KMS-11 (cell line): ENCODE measurements at regions not wholly inside any gene's neighbourhood (a gene's known extent, or its start where the extent isn't known, plus 50 kb on each side); places are given as distances from the start of the nearest gene placed in this dataset.

Source experiments
- H2AFZ ChIP-seq: fragments of 200-600 bp; sonication (generic); 2 replicates; pipeline ENCODE4 v1.6.1; 2016; ENCODE audit warnings: antibody characterized with exemption, mixed run types, low read depth
- H3K27ac ChIP-seq: fragments of 200-600 bp; sonication (generic); 2 replicates; pipeline ENCODE4 v1.6.1; 2016; ENCODE audit warnings: mild to moderate bottlenecking, mixed run types
- H3K27me3 ChIP-seq: fragments of 200-600 bp; sonication (generic); 2 replicates; pipeline ENCODE4 v1.6.1; 2017; ENCODE audit warnings: mild to moderate bottlenecking, low read depth, mixed run types, moderate library complexity; ENCODE audit not compliant: insufficient read depth
- H3K36me3 ChIP-seq: fragments of 200-600 bp; sonication (generic); 2 replicates; pipeline ENCODE4 v1.6.1; 2017; ENCODE audit warnings: mild to moderate bottlenecking, mixed run types; ENCODE audit not compliant: insufficient read depth
- H3K4me1 ChIP-seq: fragments of 200-600 bp; sonication (generic); 2 replicates; pipeline ENCODE4 v1.6.1; 2016; ENCODE audit warnings: mild to moderate bottlenecking, low read depth, mixed run types; ENCODE audit not compliant: poor library complexity, severe bottlenecking
- H3K4me2 ChIP-seq: fragments of 200-600 bp; sonication (generic); 2 replicates; pipeline ENCODE4 v1.7.0; 2016; ENCODE audit warnings: mild to moderate bottlenecking, mixed run types
- H3K4me3 ChIP-seq: fragments of 200-600 bp; sonication (generic); IDR thresholded peaks from 2 replicates; pipeline ENCODE4 v1.6.1; 2017; ENCODE audit warnings: low read depth, low read length, mixed read lengths; ENCODE audit not compliant: insufficient read depth
- H3K79me2 ChIP-seq: fragments of 200-600 bp; sonication (generic); 2 replicates; pipeline ENCODE4 v1.6.1; 2016; ENCODE audit warnings: low read depth, mixed run types; ENCODE audit not compliant: insufficient read depth
- H3K9ac ChIP-seq: fragments of 200-600 bp; sonication (generic); 2 replicates; pipeline ENCODE4 v1.6.1; 2016; ENCODE audit warnings: mild to moderate bottlenecking, mixed run types
- H4K20me1 ChIP-seq: fragments of 200-600 bp; sonication (generic); 2 replicates; pipeline ENCODE4 v1.6.1; 2016; ENCODE audit warnings: mild to moderate bottlenecking, mixed run types; ENCODE audit not compliant: insufficient read depth
- TF ChIP-seq, protein P1 (sequence below): fragments of 200-600 bp; sonication (generic); conservative IDR thresholded peaks from 2 replicates; pipeline ENCODE4 v1.6.1; 2017; ENCODE audit warnings: low read depth, mild to moderate bottlenecking, antibody characterized with exemption, low read length, moderate library complexity, mixed read lengths

DNA sequence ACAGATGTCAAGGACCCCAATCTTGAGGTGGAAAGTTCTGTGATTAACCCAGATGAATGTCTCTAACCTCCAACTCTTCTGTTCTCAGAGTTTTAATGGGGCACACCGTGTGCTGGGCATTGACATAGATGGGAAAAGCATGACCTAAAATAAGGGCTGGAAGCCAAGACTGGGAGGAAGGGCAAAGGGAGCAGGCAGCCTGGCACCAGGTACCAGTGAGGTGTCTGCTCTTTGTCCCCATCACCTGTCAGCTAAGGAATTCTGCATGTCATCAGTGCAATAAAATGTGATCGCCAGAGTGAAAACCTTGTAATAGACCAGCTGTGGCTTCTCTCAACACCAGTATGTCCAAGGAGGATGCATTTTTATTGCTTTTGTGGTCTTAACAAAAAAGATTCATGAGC, 143.5 kb upstream of the TPM1 start:
- Histone ChIP-seq H3K4me2 (no peak overlapping the region), H3K36me3 (no peaks in the 10 kb centered on the region), H3K27ac (no peak overlapping the region), H3K27me3 (no peaks in the 10 kb centered on the region), H3K4me1 (no peaks in the 10 kb centered on the region), H3K4me3 (no peak overlapping the region), H4K20me1 (no peaks in the 10 kb centered on the region), H2AFZ (no peak overlapping the region), H3K79me2 (no peaks in the 10 kb centered on the region), H3K9ac (no peak overlapping the region)
- TF ChIP-seq, protein P1, sequence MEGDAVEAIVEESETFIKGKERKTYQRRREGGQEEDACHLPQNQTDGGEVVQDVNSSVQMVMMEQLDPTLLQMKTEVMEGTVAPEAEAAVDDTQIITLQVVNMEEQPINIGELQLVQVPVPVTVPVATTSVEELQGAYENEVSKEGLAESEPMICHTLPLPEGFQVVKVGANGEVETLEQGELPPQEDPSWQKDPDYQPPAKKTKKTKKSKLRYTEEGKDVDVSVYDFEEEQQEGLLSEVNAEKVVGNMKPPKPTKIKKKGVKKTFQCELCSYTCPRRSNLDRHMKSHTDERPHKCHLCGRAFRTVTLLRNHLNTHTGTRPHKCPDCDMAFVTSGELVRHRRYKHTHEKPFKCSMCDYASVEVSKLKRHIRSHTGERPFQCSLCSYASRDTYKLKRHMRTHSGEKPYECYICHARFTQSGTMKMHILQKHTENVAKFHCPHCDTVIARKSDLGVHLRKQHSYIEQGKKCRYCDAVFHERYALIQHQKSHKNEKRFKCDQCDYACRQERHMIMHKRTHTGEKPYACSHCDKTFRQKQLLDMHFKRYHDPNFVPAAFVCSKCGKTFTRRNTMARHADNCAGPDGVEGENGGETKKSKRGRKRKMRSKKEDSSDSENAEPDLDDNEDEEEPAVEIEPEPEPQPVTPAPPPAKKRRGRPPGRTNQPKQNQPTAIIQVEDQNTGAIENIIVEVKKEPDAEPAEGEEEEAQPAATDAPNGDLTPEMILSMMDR: no peak

DNA sequence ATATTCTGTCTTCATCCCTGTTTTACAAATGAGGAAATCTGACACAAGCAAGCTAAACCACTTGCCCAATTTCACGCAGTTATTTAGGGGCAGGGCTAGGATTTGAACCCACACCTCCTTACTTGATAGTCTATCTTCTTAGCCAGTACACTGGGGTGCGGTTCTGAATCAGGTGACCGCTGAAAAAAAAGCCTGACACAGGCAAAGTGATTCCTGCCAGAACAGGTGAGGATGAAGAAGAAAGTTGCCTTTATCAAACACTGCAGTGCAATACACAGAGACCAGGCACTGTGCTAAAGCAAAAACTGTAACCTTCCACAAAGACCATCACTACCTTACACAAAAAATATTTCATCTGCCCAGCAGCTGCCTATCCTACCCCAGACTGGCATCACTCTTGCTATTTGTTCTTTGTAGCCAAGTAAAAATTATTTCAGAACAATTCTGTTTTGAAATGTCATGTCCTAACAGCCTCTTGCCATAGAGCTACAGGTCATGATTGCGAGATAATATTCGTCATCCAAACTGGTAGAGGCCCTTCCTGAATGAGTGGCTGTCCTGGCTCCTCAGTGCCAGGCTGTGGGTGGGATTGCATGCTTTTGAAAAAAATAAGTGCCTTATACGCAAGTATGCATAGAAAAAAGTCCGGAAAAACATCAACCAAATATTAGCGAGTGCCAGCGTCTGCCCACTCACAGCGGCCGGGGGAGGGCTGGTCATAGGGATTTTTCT, 142.3 kb upstream of the TPM1 start:
- Histone ChIP-seq H3K36me3 (no peaks in the 10 kb centered on the region), H3K4me3 (no peak overlapping the region), H3K4me2 (no peak overlapping the region), H3K79me2 (no peaks in the 10 kb centered on the region), H4K20me1 (no peaks in the 10 kb centered on the region), H3K9ac (no peak overlapping the region), H2AFZ (no peak overlapping the region), H3K27me3 (no peaks in the 10 kb centered on the region), H3K27ac (no peak overlapping the region), H3K4me1 (no peaks in the 10 kb centered on the region)
- TF ChIP-seq, protein P1: no peak

DNA sequence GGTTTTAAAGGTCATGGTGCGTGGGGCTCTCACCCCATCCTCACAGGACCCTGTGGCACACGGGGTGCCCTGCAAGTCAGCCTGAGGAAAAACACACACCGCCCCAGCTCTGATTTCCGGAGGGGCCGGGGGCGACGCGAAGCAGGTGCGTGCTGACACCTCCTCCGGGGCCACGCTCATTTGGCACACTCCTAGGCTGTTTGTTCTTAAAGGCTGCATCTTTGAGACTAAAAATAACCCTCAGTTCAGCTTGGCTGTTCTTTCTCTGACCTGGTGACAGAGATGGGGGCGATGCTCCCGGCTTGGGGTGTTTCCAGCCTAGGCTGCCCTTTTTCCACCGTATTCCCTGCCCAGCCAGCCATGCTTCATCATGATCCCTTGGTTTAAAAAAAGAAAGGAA, 141.5 kb upstream of the TPM1 start:
- no peak overlapping the region for H3K27ac ChIP-seq
- no peaks in the 10 kb centered on the region for H3K27me3 ChIP-seq
- H3K4me3 ChIP-seq: no peak overlapping the region
- H3K4me1 ChIP-seq: no peaks in the 10 kb centered on the region
- no peaks in the 10 kb centered on the region for H3K36me3 ChIP-seq
- no peak overlapping the region for H3K4me2 ChIP-seq
- H3K9ac ChIP-seq: no peak overlapping the region
- H3K79me2 ChIP-seq: no peaks in the 10 kb centered on the region
- H2AFZ ChIP-seq: no peak overlapping the region
- TF ChIP-seq, protein P1: no peak
- H4K20me1 ChIP-seq: no peaks in the 10 kb centered on the region

DNA sequence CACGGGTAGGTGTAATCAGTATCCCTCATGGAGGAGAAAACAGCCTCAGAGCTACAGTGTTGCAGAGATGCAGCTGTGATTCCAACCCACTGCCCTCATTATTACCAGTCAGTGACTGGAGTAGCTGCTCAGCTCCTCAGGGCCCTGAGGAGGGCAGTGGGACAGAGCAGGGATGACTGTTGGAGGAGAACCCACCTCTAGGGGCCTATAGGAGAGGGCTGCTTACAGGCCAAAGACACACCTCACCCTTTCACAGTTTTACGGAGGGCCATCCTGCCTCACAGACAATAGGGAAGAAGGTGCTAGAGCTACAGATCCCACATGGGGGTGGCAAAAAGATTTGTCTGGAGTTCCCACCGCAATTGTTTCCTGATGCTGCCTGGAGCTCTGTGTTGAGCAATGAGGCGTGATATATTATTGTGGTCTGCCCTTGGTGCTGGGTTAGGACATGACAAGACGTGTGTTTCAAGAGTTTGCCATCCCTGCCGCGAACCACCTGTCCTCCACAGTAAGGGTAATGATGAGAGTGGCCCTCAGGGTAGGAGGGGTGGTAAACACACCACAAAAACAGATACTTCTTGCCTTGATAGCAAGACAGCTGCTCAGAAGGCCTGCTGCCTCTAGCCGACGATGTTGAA, 140.5 kb upstream of the TPM1 start:
- Histone ChIP-seq H2AFZ (no peak overlapping the region), H4K20me1 (no peaks in the 10 kb centered on the region), H3K4me3 (no peak overlapping the region), H3K27me3 (no peaks in the 10 kb centered on the region), H3K79me2 (no peaks in the 10 kb centered on the region), H3K4me2 (no peak overlapping the region), H3K9ac (no peak overlapping the region), H3K36me3 (no peaks in the 10 kb centered on the region), H3K27ac (no peak overlapping the region), H3K4me1 (no peaks in the 10 kb centered on the region)
- TF ChIP-seq, protein P1: no peak
